LoVo (cell line): ENCODE measurements at regions not wholly inside any gene's neighbourhood (a gene's known extent, or its start where the extent isn't known, plus 50 kb on each side); places are given as distances from the start of the nearest gene placed in this dataset.

ENCODE experiments used
- DNase-seq: peaks from one replicate; pipeline ENCODE4 v3.0.0-alpha.2; 2016; ENCODE audit warnings: low spot score

DNA sequence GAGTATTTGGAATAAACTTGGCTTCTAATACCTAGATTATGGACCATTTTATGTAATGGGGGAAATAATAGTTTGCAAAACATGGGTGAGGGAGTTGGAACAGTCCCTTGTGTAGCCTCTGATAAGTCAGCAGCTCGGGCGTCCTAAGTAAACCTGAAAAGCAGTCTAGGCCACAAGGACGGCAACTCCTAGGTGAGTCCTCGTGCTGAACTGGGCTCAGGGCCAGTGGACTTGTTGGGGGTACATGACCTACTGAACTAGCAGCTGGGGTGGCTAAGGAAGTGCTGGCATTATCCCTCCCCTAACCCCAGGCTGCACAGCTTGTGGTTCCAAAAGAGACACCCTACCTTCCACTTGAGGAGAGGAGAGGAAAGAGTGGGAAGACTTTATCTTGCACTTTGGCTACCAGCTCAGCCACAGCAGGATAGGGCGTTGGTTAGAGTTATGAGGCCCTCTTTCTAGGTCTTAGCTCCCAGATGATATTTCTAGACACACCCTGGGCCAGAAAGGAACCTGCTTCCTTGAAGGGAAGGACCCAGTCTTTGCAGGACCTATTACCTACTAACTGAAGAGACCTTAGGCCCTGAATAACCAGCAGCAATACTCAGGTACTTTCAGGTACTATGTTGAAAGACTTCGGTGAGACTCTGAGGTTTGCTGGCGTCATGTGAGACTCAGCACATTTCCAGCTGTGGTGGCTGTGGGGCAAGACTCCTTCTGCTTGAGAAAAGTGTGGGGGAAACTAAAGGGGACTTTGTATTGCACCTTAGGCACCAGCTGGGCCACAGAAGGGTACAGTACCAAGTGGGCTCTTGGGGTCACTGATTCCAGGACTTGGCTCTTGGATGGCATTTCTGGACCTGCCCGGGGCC lies 71.0 kb downstream of the AQP4 start:
- DNase-seq: no peak

DNA sequence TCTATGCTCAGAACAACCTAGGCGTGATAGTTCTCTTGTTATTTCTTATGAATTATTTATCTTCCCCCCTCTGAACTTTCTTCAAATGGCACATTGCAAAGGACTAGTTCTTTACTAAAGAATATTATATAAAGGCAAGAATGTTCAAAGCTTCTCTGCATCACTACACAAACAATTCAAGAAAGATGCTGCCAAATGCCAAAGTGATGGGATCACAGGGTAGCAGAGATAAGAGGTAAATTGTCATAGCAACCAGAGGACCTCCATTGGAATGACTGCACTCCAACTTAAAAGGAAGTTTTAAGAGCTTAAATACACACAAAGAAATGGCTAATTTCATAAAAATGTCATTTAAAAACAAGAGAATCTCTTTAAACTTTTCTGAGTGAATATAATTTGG lies 72.8 kb downstream of the AQP4 start:
- no peak for DNase-seq

DNA sequence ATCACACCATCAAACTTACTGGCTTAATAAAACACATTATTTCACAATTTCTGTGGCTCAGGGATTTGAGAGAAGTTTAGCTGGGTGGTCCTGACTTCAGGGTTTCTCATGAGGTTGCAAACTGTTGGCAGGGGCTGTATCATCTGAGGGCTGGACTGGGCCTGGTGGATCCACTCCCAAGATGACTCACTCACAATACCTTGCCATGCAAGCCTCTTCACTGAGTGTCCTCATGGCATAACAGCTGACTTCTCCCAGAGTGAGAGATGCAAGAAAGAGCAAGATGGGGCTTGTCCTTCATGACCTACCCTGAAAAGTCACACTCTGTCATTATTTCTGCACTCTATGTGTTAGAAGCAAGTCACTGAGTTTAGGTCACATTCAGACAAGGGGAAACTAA lies 73.8 kb downstream of the AQP4 start:
- no peak for DNase-seq

DNA sequence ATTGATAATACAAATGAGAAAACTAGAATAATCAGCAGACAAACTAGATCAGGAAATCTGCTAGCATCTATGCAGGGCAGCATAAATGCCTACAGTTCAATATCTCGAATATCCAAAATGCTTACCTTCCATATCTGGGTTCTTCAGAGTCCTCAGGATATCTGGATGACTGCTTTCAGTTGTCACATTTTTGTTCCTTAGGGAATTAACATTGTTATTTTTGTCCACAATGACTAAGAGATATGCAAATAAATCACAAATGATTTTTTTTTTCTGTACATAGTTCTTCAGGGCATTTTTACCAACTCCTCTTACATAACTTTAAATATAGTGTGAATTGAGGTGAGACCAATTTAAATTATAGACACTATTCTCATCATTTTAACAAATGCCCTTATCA lies 80.9 kb downstream of the AQP4 start:
- no peak for DNase-seq

DNA sequence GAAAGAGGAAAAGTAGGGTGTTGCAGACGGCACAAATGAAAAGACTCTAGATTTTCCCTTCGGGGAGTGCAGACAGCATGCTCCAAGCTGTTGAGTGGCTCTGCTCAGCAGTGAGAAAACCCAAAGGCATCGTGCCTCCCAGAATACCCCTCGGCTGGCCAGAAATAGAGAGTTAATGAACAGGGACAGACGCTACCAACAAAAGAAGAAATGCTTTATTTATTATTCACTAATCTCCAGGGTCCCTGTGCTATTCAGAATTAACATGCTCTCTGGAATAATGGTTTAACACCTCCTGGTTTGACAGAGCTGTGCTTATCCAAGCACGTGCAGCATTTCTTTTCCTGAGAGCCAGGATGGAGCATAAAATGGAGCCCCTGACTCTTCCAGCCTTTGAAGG lies 82.3 kb downstream of the AQP4 start:
- no peak for DNase-seq

DNA sequence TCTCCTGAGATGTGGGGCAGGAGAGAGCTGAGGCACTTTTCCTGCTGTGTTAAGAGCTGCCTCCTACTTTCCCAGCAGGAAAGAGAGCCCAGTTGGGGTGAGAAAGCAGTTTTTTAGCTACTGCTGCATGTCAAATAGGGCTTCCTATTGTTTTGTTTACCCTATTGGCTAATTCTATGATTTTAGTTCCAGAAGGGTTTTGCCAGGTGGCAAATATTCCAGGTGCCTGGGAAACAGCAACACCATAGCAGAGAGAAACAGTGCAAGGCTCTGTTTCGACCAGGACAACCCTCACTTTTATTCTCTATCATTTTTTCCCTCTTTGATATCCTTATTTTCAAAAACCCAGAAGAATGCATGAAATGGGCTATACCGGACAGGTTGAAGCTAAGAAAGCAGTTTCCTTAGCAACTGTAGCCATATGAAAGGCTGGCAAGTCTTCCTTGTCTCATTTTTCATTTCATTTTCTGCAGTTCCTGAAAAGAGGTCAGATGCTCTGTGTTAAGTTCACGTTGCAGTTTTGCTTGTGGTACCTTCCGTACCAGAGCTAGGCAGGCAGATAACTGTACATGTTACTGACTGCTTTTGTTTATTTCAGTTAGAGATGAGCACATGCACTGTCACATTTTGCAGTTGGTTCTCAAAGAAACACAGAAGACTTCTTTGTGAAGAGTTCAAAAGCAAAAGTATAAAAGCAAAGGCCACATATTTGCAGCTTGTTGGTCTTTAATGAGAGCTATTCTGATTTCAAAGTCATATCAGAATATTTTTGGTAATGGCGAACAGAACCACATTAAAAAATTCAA lies 84.8 kb downstream of the AQP4 start:
- no peak for DNase-seq

DNA sequence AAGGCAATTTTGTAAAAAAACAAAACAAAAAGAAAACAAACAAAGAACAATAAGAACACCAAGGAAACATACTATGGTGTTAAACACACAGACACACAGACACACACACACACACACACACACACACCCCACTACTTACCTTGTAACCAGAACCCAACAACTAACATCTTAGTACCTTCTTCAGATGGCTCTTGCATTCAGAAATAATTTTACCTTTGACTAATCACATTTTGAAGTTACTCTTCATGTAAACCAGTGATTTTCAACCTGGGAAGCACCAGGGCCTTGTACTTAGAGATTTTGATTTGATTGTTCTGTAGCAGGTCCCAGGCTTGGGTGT lies 87.5 kb downstream of the AQP4 start:
- no peak for DNase-seq

DNA sequence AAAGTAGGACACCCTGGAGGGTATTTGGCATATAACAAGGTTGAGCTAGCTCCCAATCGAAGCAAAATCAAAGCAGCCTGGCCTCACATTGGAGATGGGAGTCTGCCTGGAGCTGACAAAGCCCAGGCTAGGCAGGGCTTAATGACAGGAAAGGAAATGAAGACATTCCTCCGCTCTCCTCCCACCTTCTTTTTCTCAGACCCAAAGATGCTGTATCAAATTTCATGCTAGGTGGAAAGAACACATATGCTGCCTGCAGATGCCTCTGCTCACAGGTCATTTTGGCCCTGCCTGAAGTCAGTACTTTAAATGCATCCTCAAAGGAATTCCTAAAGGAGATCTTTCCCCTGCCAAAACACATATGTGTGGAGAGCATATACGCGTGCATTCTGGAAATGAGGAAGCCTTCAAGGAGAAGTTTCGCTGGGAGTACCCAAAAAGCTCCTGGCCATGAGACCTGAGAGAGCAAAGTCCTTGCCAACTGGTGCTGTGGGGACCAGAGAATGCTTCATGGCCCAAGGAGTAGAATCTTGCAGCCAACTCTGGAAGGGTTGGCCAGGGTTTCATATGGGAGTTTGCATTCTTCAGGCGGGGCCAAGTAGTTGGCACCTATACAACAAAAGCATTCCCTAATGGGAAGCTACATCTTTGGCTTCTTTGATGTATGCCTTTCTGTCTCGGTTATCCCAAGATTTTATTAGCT lies 88.0 kb downstream of the AQP4 start:
- no peak for DNase-seq

DNA sequence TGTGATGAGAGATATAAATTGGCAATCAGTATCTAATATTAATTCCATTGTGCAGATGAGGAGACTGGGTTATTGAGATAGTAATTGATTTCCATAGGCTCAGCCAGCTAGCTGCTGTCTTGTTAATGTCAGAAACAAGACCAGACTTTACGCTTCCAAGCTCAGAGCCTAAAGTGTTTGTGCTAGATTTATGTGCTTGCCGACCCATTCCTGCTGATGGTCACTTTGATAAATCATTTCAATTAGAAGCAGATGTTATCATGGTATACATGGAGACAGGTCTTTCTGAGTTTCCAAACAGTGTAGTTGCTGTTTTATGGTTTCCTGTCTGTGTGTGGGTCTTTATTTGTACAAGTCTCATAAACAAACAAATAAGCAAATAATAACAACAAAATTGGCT lies 92.8 kb downstream of the AQP4 start:
- DNase-seq: no peak

DNA sequence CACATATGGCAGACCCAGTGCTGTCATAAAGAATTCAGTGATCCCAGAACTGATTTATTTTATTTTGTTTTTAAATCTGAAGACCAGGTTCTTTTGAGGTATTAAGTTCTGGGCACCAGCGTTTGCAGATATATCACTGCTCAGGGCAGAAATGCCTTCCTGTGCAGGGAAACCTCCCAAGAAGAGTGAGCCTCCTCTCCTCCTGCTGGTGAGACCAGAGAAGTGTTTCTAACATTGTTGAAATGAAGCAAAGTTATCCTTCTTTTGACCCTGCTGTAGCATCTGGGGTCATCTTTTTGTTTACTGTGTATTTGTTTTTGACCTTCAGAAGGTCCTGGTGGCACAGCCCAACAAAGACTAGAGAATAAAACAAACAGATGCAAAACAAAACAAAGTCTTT lies 94.0 kb downstream of the AQP4 start:
- no peak for DNase-seq

DNA sequence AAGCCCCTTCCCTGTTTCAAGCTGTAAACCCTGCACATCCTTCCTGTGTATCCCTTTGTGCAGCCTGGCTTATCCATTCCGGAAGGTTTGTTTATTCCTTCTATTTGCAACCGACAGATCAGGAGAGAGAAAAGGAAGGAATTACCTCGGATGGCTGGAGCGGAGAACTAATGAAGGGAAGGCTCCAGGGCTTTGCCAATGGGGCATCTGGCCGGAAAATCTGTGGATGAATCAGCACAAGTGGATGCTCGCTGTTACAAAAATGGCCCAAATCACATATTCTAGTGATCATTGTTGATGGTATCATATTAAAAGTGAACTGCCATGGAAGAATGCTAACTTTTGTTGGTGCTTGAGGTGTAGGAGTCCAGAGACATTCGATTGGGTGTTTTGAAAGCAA lies 97.1 kb downstream of the AQP4 start:
- no peak for DNase-seq

DNA sequence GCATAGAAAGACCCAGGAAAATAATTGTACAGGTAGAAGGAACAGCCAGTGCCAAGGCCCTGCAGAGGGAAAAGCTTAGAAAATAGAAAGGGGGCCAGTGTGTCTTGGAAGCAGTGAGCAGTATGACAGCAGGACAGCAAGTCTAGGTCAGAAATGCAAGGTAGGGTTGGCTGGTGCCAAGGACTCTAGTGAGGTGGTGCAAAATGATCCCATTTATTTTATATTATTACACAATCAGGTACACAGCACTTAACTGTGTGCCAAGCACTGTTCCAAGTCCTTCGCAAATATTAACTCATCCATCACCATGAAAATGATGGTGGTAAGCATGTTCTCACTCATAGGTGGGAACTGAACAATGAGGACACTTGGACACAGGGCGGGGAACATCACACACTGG lies 100.0 kb downstream of the AQP4 start:
- DNase-seq: no peak

DNA sequence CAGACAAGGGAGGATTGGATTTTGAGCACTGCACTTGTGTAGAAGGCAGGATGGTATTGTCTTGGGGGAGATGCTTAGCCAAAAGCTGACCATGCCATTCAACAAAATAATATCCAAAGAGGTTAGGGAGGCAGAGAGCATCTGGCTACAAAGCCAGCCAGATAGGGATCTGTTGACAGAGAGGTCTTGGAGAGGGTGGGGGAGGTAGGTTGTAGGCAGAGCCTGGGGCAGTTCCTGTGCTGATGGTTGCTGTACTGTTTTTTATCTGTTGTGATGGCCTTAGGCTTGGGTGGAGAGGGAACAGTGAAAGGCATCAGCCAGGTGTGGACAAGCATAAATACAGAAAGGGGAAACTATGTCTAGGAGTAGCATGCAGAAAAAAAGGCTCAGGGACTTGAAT lies 100.9 kb downstream of the AQP4 start:
- no peak for DNase-seq

DNA sequence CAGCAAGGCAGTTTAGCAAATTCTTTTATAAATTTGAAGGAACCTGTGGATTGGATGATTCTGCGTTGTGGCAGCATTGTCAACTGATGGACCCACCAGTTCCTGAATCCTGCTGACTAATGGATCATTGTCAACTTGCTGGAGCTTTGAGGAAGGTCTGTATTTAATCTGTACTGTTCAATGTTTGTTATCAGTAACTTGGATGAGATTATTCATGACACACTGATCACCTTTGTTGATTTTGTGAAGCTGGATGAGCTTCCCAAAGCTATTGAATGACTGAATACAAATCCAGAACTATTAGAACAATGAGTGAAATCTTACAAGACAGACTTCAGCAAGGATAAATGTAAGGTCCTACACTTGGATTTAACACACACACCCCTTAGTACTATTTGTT lies 101.3 kb downstream of the AQP4 start:
- no peak for DNase-seq

DNA sequence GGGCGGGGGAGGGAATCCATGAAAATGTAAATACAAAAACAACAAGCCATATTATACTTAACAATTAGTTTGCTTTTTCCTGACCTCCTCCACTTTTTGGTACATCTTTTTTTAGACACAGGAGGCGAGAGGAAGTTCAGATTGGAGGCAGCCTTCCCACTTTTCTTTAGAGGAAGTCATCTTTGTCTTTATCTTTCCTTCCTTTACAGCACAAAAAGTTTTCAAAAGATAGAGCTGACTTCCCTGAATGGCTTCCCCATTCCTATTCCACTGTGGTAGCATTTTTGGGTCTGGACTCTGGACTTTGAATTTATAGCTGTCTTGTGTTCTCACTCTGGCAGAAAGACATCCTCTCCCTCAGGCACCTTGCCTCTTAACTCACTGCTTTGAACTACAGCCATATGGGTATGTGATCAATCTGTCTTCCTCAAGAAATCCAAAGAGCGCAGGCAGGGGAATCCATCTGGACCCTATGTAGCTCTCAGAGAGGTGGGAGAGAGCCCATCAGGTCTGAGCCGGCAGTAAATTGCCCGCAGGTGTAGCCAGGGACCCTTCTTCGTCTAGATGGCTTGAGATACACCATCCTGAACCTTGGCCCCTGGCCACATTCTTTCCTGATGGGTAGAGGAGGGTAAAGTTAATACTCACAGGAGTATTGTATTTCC lies 101.9 kb downstream of the AQP4 start:
- no peak for DNase-seq

DNA sequence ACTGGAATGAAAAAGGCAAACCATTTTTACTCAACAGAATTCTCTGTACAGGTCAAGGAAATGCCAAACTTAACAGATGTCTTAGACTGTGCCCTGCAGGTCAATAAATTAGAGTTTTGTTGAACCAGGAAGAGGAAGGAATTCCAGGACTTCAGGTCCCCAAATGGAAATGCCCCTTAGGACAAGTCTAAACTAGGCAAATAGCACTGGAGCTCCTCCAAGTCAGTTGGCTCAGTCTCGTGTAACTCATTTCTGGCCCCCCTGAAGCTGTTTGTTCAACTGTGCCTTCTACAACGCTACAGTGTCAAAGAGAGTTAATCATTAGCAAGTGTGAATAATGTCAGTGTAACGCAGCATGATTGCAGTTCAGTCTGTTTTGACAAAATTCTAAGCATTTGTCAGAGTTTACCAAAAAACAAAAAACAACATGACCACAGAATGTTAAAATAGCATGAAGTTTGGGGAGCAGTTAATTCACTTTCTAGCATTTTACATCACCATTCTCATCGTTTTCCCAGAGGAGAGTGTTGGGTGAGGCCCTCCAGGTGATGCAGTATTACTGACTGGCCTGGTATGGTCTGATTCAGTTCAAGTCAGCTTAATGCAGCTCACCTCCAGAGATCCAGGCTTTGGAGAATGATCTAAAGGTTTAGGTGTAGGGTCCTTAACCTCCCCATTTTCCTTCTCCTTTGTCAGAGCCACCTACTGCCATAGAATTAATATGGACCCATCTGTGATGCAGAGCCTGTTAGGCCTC lies 108.1 kb downstream of the AQP4 start:
- DNase-seq: no peak

DNA sequence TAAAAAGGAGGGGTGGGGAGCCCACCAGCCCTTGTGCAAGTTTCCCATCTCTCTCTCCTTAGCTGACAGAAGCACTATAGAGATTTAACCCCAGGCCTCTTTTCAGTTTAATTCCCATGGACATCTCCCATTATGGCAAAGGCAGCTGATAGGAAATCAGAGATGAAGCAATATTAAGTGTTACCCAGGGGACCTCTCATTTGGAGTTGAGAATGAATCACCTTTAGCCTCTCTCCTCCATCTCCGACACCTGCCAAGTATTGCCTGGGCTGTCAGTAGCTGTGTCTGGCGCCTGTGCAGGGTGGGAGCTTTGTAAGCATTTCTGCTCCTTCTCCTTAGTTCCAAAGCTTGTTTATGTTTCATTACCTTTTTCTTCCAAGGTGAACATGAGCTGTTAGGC lies 109.0 kb downstream of the AQP4 start:
- DNase-seq: no peak

DNA sequence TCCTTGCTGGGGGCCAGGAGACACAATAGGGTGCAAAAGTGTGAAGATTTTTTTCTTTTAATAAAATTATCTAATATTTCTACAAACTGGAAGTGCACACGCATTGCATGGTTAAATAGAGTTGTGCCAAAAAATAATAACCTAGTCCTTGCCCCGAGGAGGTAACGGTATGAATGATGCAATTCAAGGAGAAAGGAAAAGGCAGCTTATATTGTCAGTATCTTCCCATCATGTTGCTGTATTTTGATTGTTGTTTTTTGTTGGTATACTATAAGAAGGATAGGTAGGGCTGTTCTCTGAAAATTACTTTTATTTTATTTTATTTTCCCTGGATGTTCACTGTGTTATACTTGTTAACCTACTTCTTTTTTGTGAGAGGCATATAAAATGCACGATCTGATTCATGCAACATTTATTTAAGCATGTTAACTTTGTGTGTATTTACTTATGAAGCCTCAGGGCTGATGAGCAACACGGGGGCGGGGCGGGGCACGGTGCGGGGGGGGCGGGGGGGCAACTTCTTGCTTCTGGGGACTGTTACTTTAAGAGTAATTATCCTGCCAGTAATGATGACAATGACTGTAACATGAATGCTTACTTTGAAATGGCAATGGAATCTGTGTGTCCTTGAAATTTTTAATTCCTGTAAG lies 118.6 kb downstream of the AQP4 start:
- DNase-seq: no peak

DNA sequence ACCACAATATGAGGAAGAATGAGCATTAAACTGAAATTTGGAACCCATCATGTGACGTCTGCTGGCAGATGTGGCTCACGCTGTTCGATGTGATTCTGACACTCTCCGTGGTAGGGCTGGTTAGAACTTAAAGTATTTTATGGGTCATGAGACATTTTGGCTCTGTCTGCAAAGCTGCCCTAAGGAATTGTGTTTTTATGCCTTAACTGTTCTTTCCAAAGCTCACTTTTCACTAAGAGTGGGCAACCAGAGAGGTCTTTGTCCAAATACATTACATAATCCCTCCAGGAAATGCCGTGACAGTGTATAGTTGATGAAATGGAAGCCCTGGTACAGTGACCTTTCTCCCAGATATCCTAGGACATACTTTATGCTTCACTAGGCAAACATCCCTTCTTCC lies 119.1 kb downstream of the AQP4 start:
- DNase-seq: no peak

DNA sequence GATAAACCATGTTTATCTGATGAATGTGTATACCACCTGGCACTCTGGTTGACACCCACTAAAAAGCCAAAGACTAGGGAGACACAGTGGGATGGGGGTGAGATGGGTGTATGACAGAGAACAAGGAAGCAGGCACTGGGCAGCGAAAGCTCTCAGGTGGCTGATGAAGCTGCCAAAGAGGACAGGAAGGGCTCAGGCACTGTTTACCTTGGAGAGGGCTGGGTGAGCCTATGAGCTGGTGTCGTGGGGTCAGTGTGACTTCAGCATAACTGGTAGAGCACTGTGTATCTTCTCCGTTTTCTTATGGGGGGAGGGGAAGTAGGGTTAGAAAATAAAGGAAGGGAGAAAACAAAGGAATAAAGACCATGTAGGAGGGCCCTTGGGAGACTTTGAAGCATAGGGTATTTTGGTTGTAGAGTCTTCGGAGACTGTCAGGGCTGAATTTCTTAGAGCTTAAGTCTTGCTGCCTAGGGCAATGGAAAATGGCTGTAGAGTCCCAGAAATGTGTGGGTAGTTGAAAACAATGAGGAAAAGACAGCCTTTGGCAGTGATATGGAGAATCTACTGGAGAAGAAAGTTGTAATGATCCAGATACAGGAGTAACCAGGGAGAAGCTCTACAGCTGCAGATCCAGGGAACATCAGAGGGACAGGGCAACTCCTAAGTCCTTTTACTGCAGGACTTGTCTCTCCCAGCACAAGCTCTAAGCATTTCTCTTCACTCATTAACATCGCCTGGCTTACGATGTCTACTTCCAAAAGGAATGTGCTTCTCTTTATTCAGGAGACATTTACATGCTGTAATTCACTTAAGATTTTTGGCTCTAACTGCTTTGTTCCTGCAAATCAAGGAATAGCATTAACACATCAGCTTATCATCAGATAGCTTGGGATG lies 120.0 kb downstream of the AQP4 start:
- DNase-seq: no peak
